ENCODE measurements at regions not wholly inside any gene's neighbourhood (a gene's known extent, or its start where the extent isn't known, plus 50 kb on each side); places are given as distances from the start of the nearest gene placed in this dataset.

- Histone ChIP-seq H3K36me3 (ENCODE audit: control insufficient read depth, insufficient read depth, low read length, severe bottlenecking) (no peaks in the 10 kb centered on the region), H3K27me3 (replicated peaks; ENCODE audit: control insufficient read depth, insufficient read depth, low read length) (no peaks in the 10 kb centered on the region), H3K4me3 (ENCODE audit: low read length) (no peak overlapping the region), H3K9me3 (ENCODE audit: control insufficient read depth, low read length) (no peaks in the 10 kb centered on the region), H3K9ac (ENCODE audit: low read length) (no peak overlapping the region), H3K4me1 (ENCODE audit: control insufficient read depth, insufficient read depth, low read length) (no peaks in the 10 kb centered on the region)
- no peak for DNase-seq (ENCODE audit: low read depth)
These were observed 1259.8 kb downstream of the PCDH7 start for GRCh38 chr4:31979988-31980387.

GRCh38 chr4:31983246-31983645 is 1263.1 kb downstream of the PCDH7 start:
- no peak overlapping the region for H3K4me3 ChIP-seq (ENCODE audit: low read length)
- no peak for DNase-seq (ENCODE audit: low read depth)
- no peaks in the 10 kb centered on the region for H3K27me3 ChIP-seq (replicated peaks; ENCODE audit: control insufficient read depth, insufficient read depth, low read length)
- no peaks in the 10 kb centered on the region for H3K9me3 ChIP-seq (ENCODE audit: control insufficient read depth, low read length)
- no peaks in the 10 kb centered on the region for H3K36me3 ChIP-seq (ENCODE audit: control insufficient read depth, insufficient read depth, low read length, severe bottlenecking)
- H3K4me1 ChIP-seq (ENCODE audit: control insufficient read depth, insufficient read depth, low read length) = no peaks in the 10 kb centered on the region
- no peak overlapping the region for H3K9ac ChIP-seq (ENCODE audit: low read length)

GRCh38 chr4:31983677-31984076 is 1263.5 kb downstream of the PCDH7 start:
- no peak overlapping the region for H3K9ac ChIP-seq (ENCODE audit: low read length)
- no peak overlapping the region for H3K4me3 ChIP-seq (ENCODE audit: low read length)
- no peaks in the 10 kb centered on the region for H3K27me3 ChIP-seq (replicated peaks; ENCODE audit: control insufficient read depth, insufficient read depth, low read length)
- DNase-seq (ENCODE audit: low read depth) = no peak
- H3K36me3 ChIP-seq (ENCODE audit: control insufficient read depth, insufficient read depth, low read length, severe bottlenecking) = no peaks in the 10 kb centered on the region
- no peaks in the 10 kb centered on the region for H3K4me1 ChIP-seq (ENCODE audit: control insufficient read depth, insufficient read depth, low read length)
- H3K9me3 ChIP-seq (ENCODE audit: control insufficient read depth, low read length) = no peaks in the 10 kb centered on the region

GRCh38 chr4:31984872-31985271 is 1264.7 kb downstream of the PCDH7 start:
- DNase-seq (ENCODE audit: low read depth) = peak; percentile 43
- no peaks in the 10 kb centered on the region for H3K4me1 ChIP-seq (ENCODE audit: control insufficient read depth, insufficient read depth, low read length)
- H3K27me3 ChIP-seq (replicated peaks; ENCODE audit: control insufficient read depth, insufficient read depth, low read length) = no peaks in the 10 kb centered on the region
- H3K9me3 ChIP-seq (ENCODE audit: control insufficient read depth, low read length) = no peaks in the 10 kb centered on the region
- H3K9ac ChIP-seq (ENCODE audit: low read length) = no peak overlapping the region
- H3K4me3 ChIP-seq (ENCODE audit: low read length) = no peak overlapping the region
- no peaks in the 10 kb centered on the region for H3K36me3 ChIP-seq (ENCODE audit: control insufficient read depth, insufficient read depth, low read length, severe bottlenecking)

- Histone ChIP-seq H3K4me1 (ENCODE audit: control insufficient read depth, insufficient read depth, low read length) (no peaks in the 10 kb centered on the region), H3K4me3 (ENCODE audit: low read length) (no peak overlapping the region), H3K9ac (ENCODE audit: low read length) (no peak overlapping the region), H3K9me3 (ENCODE audit: control insufficient read depth, low read length) (no peaks in the 10 kb centered on the region), H3K27me3 (replicated peaks; ENCODE audit: control insufficient read depth, insufficient read depth, low read length) (no peaks in the 10 kb centered on the region), H3K36me3 (ENCODE audit: control insufficient read depth, insufficient read depth, low read length, severe bottlenecking) (no peaks in the 10 kb centered on the region)
- DNase-seq (ENCODE audit: low read depth) = no peak
These were observed 1276.1 kb downstream of the PCDH7 start for GRCh38 chr4:31995943-31996901.

GRCh38 chr4:31998807-31999206 is 1278.6 kb downstream of the PCDH7 start:
- H3K4me3 ChIP-seq (ENCODE audit: low read length) = no peak overlapping the region
- no peaks in the 10 kb centered on the region for H3K4me1 ChIP-seq (ENCODE audit: control insufficient read depth, insufficient read depth, low read length)
- no peaks in the 10 kb centered on the region for H3K36me3 ChIP-seq (ENCODE audit: control insufficient read depth, insufficient read depth, low read length, severe bottlenecking)
- DNase-seq (ENCODE audit: low read depth) = no peak
- H3K27me3 ChIP-seq (replicated peaks; ENCODE audit: control insufficient read depth, insufficient read depth, low read length) = no peaks in the 10 kb centered on the region
- no peak overlapping the region for H3K9ac ChIP-seq (ENCODE audit: low read length)
- no peaks in the 10 kb centered on the region for H3K9me3 ChIP-seq (ENCODE audit: control insufficient read depth, low read length)

GRCh38 chr4:31999848-32000247 is 1279.7 kb downstream of the PCDH7 start:
- Histone ChIP-seq H3K4me3 (ENCODE audit: low read length) (no peak overlapping the region), H3K4me1 (ENCODE audit: control insufficient read depth, insufficient read depth, low read length) (no peaks in the 10 kb centered on the region), H3K9me3 (ENCODE audit: control insufficient read depth, low read length) (no peaks in the 10 kb centered on the region), H3K36me3 (ENCODE audit: control insufficient read depth, insufficient read depth, low read length, severe bottlenecking) (no peaks in the 10 kb centered on the region), H3K27me3 (replicated peaks; ENCODE audit: control insufficient read depth, insufficient read depth, low read length) (no peaks in the 10 kb centered on the region), H3K9ac (ENCODE audit: low read length) (no peak overlapping the region)
- DNase-seq (ENCODE audit: low read depth) = no peak

- no peak for DNase-seq (ENCODE audit: low read depth)
- H3K27me3 ChIP-seq (replicated peaks; ENCODE audit: control insufficient read depth, insufficient read depth, low read length) = no peaks in the 10 kb centered on the region
- H3K9me3 ChIP-seq (ENCODE audit: control insufficient read depth, low read length) = no peaks in the 10 kb centered on the region
- no peaks in the 10 kb centered on the region for H3K36me3 ChIP-seq (ENCODE audit: control insufficient read depth, insufficient read depth, low read length, severe bottlenecking)
- H3K4me3 ChIP-seq (ENCODE audit: low read length) = no peak overlapping the region
- no peak overlapping the region for H3K9ac ChIP-seq (ENCODE audit: low read length)
- no peaks in the 10 kb centered on the region for H3K4me1 ChIP-seq (ENCODE audit: control insufficient read depth, insufficient read depth, low read length)
These were observed 1280.8 kb downstream of the PCDH7 start for GRCh38 chr4:32000846-32001488.

- H3K4me3 ChIP-seq (ENCODE audit: low read length) = no peak overlapping the region
- no peaks in the 10 kb centered on the region for H3K27me3 ChIP-seq (replicated peaks; ENCODE audit: control insufficient read depth, insufficient read depth, low read length)
- no peak for DNase-seq (ENCODE audit: low read depth)
- no peaks in the 10 kb centered on the region for H3K9me3 ChIP-seq (ENCODE audit: control insufficient read depth, low read length)
- no peak overlapping the region for H3K9ac ChIP-seq (ENCODE audit: low read length)
- no peaks in the 10 kb centered on the region for H3K4me1 ChIP-seq (ENCODE audit: control insufficient read depth, insufficient read depth, low read length)
- H3K36me3 ChIP-seq (ENCODE audit: control insufficient read depth, insufficient read depth, low read length, severe bottlenecking) = no peaks in the 10 kb centered on the region
These were observed 1282.0 kb downstream of the PCDH7 start for GRCh38 chr4:32002037-32002747.

GRCh38 chr4:32003548-32003947 is 1283.4 kb downstream of the PCDH7 start:
- Histone ChIP-seq H3K27me3 (replicated peaks; ENCODE audit: control insufficient read depth, insufficient read depth, low read length) (no peaks in the 10 kb centered on the region), H3K4me1 (ENCODE audit: control insufficient read depth, insufficient read depth, low read length) (no peaks in the 10 kb centered on the region), H3K9me3 (ENCODE audit: control insufficient read depth, low read length) (no peaks in the 10 kb centered on the region), H3K4me3 (ENCODE audit: low read length) (no peak overlapping the region), H3K36me3 (ENCODE audit: control insufficient read depth, insufficient read depth, low read length, severe bottlenecking) (no peaks in the 10 kb centered on the region), H3K9ac (ENCODE audit: low read length) (no peak overlapping the region)
- no peak for DNase-seq (ENCODE audit: low read depth)

- no peaks in the 10 kb centered on the region for H3K27me3 ChIP-seq (replicated peaks; ENCODE audit: control insufficient read depth, insufficient read depth, low read length)
- no peaks in the 10 kb centered on the region for H3K9me3 ChIP-seq (ENCODE audit: control insufficient read depth, low read length)
- no peak overlapping the region for H3K9ac ChIP-seq (ENCODE audit: low read length)
- no peaks in the 10 kb centered on the region for H3K4me1 ChIP-seq (ENCODE audit: control insufficient read depth, insufficient read depth, low read length)
- H3K4me3 ChIP-seq (ENCODE audit: low read length) = no peak overlapping the region
- H3K36me3 ChIP-seq (ENCODE audit: control insufficient read depth, insufficient read depth, low read length, severe bottlenecking) = no peaks in the 10 kb centered on the region
- no peak for DNase-seq (ENCODE audit: low read depth)
These were observed 1290.1 kb downstream of the PCDH7 start for GRCh38 chr4:32010221-32010620.

Data from adipocyte (in vitro differentiated cells).